Mononuclear cell (primary cell): ENCODE measurements at regions not wholly inside any gene's neighbourhood (a gene's known extent, or its start where the extent isn't known, plus 50 kb on each side); places are given as distances from the start of the nearest gene placed in this dataset.
"Not testable (repeated sequence)": the region's sequence is repeated elsewhere in the genome, so short reads cannot be mapped to it uniquely, and the experiment has no call there.

Experiments used
- H3K27me3 ChIP-seq: 2 replicates; pipeline ENCODE4 v1.6.0; 2011; ENCODE audit warnings: low read length, control low read depth; ENCODE audit not compliant: insufficient read depth
- H3K4me1 ChIP-seq: 2 replicates; pipeline ENCODE4 v1.5.1; 2011; ENCODE audit warnings: mild to moderate bottlenecking, low read length, control low read depth; ENCODE audit not compliant: insufficient read depth
- H3K4me3 ChIP-seq: 2 replicates; pipeline ENCODE4 v1.5.1; 2011; ENCODE audit warnings: mild to moderate bottlenecking, low read length, moderate library complexity
- H3K9me3 ChIP-seq: 2 replicates; pipeline ENCODE4 v1.5.1; 2011; ENCODE audit warnings: low read depth, mild to moderate bottlenecking, control low read depth, low read length

DNA sequence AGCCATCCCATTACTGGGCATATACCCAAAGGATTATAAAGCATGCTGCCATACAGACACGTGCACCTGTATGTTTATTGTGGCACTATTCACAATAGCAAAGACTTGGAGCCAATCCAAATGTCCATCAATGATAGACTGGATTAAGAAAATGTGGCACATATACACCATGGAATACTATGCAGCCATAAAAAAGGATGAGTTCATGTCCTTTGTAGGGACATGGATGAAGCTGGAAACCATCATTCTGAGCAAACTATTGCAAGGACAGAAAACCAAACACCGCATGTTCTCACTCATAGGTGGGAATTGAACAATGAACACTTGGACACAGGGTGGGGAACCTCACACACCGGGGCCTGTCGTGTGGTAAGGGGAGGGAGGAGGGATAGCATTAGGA is 233.4 kb upstream of the PIK3R1 start:
- not testable (repeated sequence) for H3K4me1 ChIP-seq, H3K27me3 ChIP-seq, H3K4me3 ChIP-seq, H3K9me3 ChIP-seq

- Histone ChIP-seq H3K27me3 (no peaks in the 10 kb centered on the region), H3K4me1 (no peaks in the 10 kb centered on the region), H3K4me3 (no peak overlapping the region), H3K9me3 (no peaks in the 10 kb centered on the region)
Measured at GRCh38 chr5:67978171-67978570, 237.4 kb upstream of the PIK3R1 start.

GRCh38 chr5:67976891-67977601 is 238.5 kb upstream of the PIK3R1 start:
- no peaks in the 10 kb centered on the region for H3K4me1 ChIP-seq
- no peaks in the 10 kb centered on the region for H3K27me3 ChIP-seq
- H3K9me3 ChIP-seq = no peaks in the 10 kb centered on the region
- no peak overlapping the region for H3K4me3 ChIP-seq

- H3K4me1 ChIP-seq = peaks cover 2% of the 10 kb centered on the region
- H3K4me3 ChIP-seq = no peak overlapping the region
Measured at GRCh38 chr5:67976181-67976580, 239.4 kb upstream of the PIK3R1 start.

DNA sequence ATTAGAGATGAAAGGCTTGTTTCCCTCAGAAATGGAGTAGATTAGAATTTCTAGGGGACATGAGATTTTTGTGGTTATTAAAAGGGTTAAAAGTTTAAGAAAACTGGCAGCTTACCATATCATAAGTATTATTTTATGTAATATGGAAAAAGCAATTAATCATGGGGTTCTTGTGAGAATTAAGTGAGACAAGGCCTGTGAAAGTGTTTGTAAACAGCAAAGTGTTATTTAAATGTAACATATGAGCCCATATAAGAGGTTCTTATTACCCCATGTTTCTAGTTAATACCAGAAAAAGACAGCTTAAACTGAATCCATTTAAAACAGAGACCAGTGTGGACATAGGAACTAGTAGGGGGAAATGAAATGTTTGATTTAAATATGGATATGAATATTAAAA is 241.1 kb upstream of the PIK3R1 start:
- H3K27me3 ChIP-seq = no peaks in the 10 kb centered on the region
- H3K4me3 ChIP-seq = no peak overlapping the region
- H3K4me1 ChIP-seq = peaks cover 6% of the 10 kb centered on the region
- no peaks in the 10 kb centered on the region for H3K9me3 ChIP-seq

More at GRCh38 chr5:67976181-67976580, 239.4 kb upstream of the PIK3R1 start:
- H3K27me3 ChIP-seq = no peaks in the 10 kb centered on the region
- H3K9me3 ChIP-seq = no peaks in the 10 kb centered on the region

- Histone ChIP-seq H3K27me3 (no peaks in the 10 kb centered on the region), H3K4me1 (peaks cover 6% of the 10 kb centered on the region), H3K9me3 (no peaks in the 10 kb centered on the region), H3K4me3 (no peak overlapping the region)
Measured at GRCh38 chr5:67974054-67974453, 241.5 kb upstream of the PIK3R1 start.

DNA sequence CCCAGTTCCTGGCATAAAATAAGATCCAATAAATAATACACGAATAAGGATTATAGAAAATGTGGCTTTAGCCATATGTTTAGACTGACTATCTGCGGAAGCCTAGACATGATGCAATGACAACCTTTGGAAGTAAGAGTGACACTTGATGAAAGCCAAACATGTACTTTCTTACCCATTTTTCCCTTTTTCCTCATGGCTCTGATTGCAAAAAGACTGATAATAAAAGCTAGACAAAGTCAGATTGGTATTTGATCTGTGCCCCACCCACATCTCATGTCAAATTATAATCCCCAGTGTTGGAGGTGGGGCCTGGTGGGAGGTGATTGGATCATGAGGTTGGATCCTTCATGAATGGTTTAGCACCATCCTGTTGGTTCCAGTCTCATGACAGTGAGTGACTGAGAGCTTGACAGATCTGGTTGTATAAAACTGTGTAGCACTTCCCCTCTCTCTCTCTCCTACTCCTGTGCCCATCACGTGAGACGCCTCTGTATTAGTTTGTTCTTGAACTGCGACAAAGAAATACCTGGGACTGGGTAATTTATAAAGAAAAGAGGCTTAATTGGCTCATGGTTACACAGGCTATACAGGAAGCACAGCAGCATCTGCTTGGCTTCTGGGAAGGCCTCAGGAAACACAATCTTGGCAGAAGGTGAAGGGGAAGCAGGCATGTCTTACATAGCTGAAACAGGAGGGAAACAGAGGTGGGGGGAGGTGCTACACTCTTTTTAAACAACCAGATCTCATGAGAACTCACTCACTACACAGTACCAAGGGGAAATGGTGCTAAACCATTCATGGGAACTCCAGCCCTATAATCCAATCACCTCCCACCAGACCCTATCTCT is 243.4 kb upstream of the PIK3R1 start:
- no peak overlapping the region for H3K4me3 ChIP-seq
- H3K9me3 ChIP-seq = no peaks in the 10 kb centered on the region
- peaks cover 6% of the 10 kb centered on the region for H3K4me1 ChIP-seq
- no peaks in the 10 kb centered on the region for H3K27me3 ChIP-seq

GRCh38 chr5:67971223-67971830 is 244.2 kb upstream of the PIK3R1 start:
- Histone ChIP-seq H3K9me3 (no peaks in the 10 kb centered on the region), H3K4me1 (peaks cover 6% of the 10 kb centered on the region), H3K4me3 (no peak overlapping the region), H3K27me3 (no peaks in the 10 kb centered on the region)

- Histone ChIP-seq H3K4me3 (no peak overlapping the region), H3K27me3 (no peaks in the 10 kb centered on the region), H3K9me3 (no peaks in the 10 kb centered on the region), H3K4me1 (peaks cover 6% of the 10 kb centered on the region)
Measured at GRCh38 chr5:67969631-67970030, 245.9 kb upstream of the PIK3R1 start.

DNA sequence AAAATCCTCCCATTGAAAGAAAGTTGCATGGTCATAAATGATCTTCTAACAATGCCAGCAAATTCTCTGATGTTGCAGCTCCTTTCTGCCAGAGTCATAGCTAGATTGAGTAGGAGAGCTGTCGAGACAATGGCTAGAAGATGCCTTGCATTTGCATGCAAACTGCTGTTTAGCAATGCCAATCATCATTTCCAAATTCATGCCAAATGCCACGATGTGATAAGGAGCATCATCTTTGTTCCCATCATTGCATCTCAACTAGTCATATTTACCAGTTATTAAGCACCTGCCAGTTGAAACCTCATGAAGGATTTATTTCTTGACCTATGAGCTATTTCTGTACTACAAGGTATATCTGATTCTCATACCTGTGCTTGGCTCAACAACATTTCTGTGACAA is 246.4 kb upstream of the PIK3R1 start:
- Histone ChIP-seq H3K4me3 (no peak overlapping the region), H3K9me3 (no peaks in the 10 kb centered on the region), H3K4me1 (peaks cover 6% of the 10 kb centered on the region), H3K27me3 (no peaks in the 10 kb centered on the region)

GRCh38 chr5:67966712-67967111 is 248.8 kb upstream of the PIK3R1 start:
- Histone ChIP-seq H3K4me3 (no peak overlapping the region), H3K4me1 (peaks cover 6% of the 10 kb centered on the region), H3K27me3 (no peaks in the 10 kb centered on the region), H3K9me3 (no peaks in the 10 kb centered on the region)

DNA sequence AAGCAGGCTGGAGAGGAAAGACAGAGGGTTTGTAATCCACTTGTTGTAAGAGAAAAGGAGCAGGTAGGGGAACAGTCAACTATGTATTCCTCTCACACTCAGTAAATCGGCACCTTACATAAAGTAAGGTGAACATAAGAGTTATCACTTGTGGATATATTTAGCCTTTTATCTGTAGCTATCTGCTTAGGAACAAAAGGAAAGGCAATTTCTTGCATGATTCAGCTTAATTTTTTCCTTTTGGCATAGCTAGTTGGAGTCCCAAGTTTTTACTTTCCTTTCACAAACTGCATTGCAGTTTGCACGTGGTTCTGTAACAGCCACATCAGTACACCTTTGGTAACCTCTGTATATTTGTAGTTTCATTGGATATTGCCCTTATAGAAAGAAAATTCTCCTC is 250.9 kb upstream of the PIK3R1 start:
- Histone ChIP-seq H3K4me3 (no peak overlapping the region), H3K4me1 (no peaks in the 10 kb centered on the region), H3K9me3 (no peaks in the 10 kb centered on the region), H3K27me3 (no peaks in the 10 kb centered on the region)

- no peak overlapping the region for H3K4me3 ChIP-seq
- no peaks in the 10 kb centered on the region for H3K27me3 ChIP-seq
- no peaks in the 10 kb centered on the region for H3K9me3 ChIP-seq
- no peaks in the 10 kb centered on the region for H3K4me1 ChIP-seq
Measured at GRCh38 chr5:67963789-67964519, 251.6 kb upstream of the PIK3R1 start.

GRCh38 chr5:67960939-67961338 is 254.6 kb upstream of the PIK3R1 start:
- H3K27me3 ChIP-seq = no peaks in the 10 kb centered on the region
- peaks cover 4% of the 10 kb centered on the region for H3K4me1 ChIP-seq
- no peaks in the 10 kb centered on the region for H3K9me3 ChIP-seq
- no peak overlapping the region for H3K4me3 ChIP-seq

GRCh38 chr5:67957374-67957773 is 258.2 kb upstream of the PIK3R1 start:
- H3K4me3 ChIP-seq = no peak overlapping the region
- H3K9me3 ChIP-seq = no peaks in the 10 kb centered on the region
- peaks cover 3% of the 10 kb centered on the region for H3K27me3 ChIP-seq
- H3K4me1 ChIP-seq = peaks cover 4% of the 10 kb centered on the region
